COR-L47 (cell line): ENCODE measurements at regions not wholly inside any gene's neighbourhood (a gene's known extent, or its start where the extent isn't known, plus 50 kb on each side); places are given as distances from the start of the nearest gene placed in this dataset.

Experiments used
- DNase-seq: peaks from one replicate; lab custom pipeline; 2025; lab: John Stamatoyannopoulos, UW

DNA sequence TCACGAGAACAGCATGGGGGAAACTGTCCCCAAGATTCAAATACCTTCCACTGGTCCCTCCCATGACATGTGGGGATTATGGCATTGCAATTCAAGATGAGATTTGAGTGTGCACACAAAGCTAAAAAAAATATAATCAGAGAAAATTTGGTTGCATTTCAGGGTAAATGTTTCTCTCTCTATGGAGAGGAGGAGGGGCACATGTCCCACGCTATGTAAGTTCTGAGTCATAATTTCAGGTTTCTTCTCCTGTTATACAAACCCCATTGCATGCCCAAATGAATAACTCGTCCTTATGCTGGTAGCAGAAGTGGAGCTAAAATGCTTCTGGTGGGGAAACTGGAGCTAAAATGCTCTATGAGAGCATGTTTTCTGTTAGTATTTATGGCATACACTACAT is 209.7 kb upstream of the DCBLD2 start:
- DNase-seq: no peak

DNA sequence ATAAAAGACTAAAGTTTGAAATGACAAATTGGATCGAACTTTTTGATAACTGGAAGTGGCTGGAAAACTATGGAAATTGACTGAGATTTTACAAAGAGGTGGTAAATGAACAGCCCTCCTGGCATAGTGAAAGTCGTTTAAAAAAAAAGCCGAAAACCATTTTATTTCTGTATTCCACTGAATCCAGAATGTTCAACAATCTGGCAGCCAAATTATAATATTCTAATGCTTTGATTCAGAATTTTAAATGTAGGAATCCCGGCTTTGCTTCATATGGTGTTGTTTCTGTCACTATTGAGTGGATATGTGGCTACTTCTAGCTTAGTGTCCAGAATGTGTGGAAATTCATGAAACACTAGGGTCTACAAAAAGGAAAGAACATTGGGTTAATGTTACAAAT is 208.9 kb upstream of the DCBLD2 start:
- DNase-seq: no peak

DNA sequence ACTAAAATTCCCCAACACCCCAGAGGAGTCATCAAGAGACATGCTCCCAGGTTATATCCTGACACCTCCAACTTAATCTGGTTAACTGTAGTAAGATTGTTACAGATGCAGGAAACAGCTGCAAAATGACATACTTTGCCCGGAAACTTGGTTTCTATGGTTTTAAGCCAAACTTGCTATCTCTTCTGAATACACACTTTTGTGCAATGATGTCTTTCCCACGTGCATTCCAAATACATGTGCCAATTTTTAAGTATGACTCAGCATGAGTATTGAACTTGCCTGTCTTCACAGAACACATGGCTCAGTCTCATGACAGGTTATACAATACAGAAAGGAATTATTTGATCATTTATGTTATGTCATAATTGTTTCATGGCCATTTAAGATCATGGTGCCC is 207.0 kb upstream of the DCBLD2 start:
- no peak for DNase-seq

DNA sequence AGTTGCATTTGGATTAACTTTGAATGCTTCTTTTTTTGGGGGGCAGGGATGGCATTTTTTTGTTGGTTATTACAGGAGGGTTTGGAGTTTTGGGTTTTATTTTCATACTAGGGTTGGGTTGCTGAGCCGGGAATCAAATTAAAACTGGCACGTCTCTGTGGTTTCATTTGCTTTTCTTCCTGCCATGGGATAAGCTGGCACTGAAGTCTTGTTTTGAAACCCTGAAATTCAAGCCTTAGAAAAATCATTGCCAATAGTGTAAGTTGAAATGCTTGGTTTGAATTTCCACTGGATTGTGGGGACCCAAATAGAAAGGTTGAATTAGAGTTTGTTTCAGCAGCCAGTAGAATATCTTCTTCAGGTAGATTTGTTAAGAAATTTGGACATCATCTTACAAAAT is 193.1 kb upstream of the DCBLD2 start:
- no peak for DNase-seq

DNA sequence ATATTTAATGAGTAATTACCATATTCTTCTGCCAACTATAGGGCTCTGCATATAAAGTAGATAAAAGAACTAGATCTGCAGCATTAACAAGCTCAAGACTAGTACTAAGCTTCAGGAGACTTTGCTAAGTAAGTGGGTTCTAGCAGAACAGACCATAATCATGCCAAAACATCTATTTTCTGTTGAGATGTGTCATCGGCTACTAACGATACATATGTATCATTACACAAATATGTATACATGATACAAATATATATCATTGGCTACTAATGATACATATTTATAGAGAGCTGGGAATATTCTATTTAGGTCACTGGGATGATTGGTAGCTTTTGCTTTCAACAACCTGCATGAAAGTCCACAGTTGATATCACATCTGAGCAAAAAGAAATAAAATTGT is 185.8 kb upstream of the DCBLD2 start:
- DNase-seq: no peak

DNA sequence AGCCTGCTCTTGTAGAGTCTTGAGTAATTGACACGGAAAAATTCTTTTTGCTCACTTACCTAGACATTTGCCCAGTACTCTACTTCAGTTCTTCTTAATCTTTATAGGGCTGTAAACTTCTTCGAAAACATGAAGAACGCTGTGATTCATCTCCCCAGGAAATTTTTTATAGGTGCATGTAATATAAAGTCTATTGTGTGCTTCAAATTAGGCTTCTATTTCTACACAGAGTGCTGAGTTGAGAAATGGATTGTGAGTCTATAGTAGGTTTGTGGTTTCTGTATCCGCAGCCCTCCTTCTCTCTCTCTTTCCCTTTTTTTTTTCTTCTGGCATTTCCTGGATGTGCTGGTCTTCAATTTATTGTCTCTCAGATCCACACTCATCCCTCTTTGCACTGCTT is 183.3 kb upstream of the DCBLD2 start:
- DNase-seq: no peak

DNA sequence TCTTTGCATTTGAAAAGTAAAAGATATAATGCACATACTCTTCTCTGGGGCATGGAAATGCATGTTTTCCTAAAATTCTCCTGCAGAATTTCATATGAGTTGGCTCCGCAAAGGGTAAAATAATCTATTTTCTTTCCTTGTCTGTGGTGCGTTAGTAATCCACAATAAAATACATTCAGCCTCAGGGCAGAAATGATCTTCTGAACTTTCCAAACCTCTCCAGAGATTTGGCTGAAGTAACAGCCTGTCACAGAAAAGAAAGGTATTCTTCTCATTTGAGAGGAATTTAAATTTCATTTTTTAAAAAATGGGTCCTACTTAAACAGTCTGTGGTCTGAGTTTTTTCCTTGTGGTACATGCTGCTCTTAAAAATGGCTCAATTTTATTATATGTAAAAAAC is 182.7 kb upstream of the DCBLD2 start:
- DNase-seq: no peak

DNA sequence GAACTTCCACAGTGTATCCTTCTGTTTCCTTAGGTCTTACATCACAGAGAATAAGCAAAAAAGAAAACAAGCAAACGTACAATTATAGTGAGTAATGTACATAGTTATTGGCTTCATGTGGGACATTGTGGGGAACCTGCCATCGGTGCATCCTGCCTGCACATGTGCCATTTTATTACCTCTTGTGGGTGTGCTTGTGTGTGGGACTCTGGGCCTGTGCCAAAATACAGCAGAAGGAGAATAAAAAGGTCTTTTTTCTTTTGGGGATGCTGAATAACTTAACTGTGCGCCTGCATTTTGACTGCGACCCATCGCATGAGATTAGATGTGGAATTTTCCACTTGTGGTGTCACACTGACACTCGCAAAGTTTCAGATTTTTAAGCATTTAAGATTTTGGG is 169.6 kb upstream of the DCBLD2 start:
- no peak for DNase-seq

DNA sequence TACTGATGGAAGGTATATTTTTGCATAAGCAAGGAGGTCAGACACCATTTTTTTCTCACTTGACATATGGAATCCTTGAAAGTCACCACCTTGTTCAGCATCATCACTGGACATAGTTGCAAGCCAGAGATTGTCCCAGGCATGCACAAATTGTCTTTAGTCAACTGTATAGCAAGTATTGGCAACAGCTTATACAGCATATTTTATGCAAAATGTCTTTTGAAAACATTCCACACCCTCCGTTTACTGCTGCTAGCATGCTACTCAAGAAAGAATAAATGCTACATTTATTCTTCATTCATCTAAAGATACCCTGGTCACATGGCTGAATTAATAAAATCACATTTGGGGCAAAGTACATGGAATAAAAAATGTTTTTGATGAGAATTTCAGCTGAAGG is 168.5 kb upstream of the DCBLD2 start:
- no peak for DNase-seq

DNA sequence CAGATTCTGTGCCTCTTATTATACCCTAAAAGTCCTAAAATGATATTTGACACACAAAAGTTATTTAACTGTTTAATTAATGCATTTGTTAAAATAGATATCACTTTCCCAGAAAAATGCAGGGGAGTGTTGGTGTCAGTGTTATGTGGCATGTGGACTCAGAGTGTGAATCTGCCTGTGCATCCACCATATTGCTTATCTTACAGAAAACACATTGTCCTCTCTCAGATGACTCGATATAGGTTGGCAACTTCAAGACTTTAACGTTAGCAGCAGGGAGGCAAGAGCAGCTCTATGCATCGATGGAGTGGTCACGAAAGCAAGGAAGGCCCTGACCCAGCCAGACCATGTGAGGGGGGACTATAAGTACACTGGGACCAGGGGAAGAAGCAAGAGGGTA is 165.4 kb upstream of the DCBLD2 start:
- DNase-seq: no peak

DNA sequence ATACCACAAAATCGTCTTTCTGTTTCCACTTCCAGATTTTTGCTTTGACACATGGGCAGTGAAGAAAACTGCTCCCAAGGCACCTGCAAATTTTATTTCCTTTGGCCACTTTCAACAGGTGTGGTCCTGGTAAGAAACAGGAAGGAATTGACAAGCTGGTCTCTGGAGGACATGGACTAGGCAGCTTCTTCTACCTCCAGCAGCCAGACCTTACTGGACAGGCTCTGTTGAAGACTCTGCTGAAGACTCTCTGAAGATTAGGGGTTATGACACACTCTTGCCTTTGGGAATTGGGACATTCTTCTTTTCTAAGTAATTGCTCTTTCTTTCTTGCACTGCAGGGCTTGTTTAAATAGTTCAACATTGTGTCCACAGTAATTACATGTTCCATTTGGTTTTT is 147.7 kb upstream of the DCBLD2 start:
- DNase-seq: no peak

DNA sequence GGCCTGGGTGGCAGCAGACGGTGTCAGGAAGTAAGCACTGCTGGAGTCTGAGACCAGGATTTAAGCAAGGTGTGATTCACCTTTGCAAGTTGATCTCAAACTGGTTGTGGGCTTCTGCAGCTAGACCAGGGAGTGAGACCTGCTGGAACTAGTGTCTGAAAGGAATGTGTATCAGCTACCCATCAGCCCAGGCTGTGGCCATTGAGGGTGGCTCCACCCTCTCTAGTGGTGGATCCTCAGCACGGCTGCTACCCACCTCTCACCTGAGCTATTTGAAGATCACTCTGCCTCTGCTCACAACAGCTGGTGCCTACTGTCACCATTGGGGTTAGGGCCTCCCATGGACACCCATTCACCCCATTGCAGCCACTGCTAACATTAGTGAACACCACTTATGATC is 140.3 kb upstream of the DCBLD2 start:
- DNase-seq: no peak

DNA sequence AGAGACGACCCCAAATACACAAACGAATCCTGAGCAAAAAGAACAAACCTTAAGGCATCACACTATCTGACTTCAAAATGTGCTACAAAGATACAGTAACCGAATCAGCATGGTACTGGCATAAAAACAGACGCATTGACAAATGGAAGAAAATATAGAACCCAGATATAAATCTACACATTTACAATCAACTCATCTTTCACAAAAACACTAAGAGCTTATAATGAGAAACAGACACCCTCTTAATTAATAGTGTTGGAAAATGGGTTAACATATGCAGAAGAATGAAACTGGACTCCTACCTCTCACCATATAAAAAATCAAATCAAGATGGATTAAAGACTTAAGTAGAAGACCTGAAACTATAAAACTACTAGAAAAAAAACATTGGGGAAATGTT is 130.3 kb upstream of the DCBLD2 start:
- no peak for DNase-seq

DNA sequence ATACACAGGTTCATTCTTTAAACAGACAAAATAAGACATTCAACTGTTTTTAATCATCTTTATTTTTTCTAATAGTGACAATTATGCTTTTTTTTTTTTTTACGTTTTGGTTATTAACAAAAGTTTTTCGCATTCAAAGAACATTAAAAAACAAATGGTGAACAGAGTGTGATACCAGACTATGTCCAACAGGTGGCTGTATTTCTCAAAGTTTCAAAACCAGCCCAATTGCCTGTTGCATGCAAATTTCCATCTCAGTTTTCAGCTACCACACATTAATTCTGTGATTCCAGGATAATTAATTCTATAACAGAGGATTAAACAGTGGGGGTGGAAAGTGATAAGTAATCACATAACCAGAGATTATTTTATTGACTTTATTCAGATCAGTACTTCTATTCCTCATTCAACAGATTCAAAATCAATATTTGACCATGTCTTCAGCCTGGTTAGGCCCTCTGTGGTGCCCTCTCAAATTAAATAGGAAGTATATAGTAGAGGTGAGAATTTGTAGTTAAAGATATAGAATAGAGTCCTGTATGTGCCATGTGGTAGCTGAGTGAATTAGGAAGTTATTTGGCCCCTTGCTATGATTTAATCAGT is 122.2 kb upstream of the DCBLD2 start:
- no peak for DNase-seq

DNA sequence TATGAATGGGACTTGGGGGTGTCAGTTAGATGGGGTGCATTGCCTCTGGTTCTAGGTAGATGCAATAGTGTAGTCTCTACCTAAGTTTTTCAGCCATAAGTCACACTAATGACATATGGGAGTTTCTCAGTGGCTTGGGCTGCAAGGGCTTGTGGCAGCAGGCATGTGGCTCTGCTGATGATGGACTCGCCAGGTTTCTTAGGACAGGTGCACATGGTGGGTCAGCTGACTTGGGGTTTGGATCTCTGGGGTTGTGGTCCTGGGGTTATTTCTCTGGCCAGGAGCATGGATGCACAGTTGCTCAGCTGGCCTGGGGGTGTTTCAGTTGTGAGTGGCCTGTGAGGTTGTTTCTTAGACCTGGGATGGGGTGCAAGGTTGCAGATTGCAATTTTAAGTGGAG is 120.0 kb upstream of the DCBLD2 start:
- no peak for DNase-seq

DNA sequence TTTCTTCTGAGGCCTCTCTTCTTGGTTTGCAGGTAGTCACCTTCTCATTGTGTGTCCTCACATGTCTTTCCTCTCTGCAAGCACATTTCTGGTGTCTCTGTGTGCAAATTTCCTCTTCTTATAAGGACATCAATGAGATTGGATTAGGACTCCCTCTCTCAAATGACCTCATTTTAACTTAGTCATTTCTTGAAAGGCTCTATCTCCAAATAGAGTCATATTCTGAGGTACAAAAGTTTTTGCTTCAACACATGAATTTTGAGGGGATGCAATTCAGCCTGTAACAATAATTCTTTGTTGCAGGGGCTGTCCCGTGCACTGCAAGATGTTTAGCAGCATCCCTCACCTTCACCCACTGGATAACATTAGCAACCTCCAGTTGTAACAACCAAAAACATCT is 115.0 kb upstream of the DCBLD2 start:
- no peak for DNase-seq

DNA sequence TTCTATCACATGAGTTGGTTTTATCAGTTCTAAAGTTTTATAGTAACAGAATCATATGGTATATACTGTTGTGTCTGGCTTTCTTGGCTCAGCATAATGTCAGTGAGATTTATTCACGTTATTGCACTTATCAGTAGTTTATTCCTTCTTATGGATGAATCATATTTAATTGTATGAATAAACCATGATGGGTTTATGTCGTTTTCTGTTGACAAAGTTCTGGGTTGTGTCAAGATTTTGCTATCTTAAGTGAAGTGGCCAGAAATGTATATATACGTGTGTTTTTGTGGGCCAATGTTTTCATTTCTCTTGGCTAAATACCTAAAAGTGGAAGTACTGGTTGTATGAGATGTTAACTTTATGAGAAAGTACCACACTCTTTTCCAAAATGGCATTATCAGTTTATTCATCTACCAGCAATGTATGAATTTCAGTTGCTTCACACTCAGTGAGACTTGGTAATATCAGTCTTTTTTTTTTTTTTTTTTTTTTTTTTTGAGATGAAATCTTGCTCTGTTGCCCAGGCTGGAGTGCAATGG is 112.4 kb upstream of the DCBLD2 start:
- no peak for DNase-seq

DNA sequence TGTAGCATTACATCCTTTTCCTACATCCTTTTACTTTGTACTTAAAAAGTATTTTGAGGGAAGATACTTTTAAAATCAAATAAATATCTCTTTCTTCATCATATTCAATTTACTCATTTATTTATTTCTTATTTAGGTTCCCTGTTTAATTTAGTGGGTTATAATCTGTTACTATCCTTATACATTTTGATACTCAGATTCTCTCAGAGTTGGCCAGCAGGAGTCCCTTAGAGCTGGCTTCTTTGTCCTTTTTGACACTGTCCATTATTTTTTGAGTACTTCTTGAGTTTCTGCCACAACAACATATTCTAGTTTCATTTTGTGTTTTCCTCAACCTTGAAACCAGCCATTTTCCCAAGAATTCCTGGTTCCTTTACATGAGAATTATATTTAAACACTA is 111.6 kb upstream of the DCBLD2 start:
- DNase-seq: no peak

DNA sequence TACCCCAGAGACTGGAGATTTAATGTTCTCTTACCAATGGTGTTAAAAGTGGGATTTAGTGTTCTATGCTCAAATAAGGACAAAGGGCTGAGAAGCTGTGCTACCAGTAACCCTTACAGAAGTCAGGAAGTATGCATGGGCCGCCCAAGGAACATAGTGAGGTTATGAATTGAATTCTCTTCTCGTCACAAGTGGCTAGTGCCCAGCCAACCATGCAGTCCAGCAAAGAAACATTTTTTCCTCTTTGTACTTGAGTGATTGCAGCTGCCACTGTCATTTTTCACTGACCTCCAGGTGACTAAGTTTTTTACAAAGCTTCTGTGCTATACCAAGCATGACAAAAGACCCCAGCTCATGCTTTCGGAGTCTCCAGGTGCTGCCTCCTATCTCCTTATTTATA is 110.6 kb upstream of the DCBLD2 start:
- no peak for DNase-seq

DNA sequence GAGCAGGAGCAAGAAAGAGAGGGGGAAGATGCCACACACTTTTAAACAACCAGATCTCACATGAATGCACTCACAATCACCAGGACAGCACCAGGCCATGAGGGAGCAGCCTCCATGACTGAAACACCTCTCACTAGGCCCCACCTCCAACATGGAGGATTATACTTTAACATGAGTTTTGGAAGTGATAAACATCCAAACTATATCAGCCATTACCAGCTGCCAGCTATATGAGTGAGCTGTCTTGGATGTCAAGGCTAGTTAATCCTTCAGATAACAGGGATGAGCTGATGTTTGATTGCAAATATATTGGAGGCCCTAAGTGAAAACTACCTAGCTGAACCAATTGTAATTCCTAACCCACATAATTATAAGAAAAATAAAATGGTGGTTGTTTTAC is 108.4 kb upstream of the DCBLD2 start:
- DNase-seq: no peak

DNA sequence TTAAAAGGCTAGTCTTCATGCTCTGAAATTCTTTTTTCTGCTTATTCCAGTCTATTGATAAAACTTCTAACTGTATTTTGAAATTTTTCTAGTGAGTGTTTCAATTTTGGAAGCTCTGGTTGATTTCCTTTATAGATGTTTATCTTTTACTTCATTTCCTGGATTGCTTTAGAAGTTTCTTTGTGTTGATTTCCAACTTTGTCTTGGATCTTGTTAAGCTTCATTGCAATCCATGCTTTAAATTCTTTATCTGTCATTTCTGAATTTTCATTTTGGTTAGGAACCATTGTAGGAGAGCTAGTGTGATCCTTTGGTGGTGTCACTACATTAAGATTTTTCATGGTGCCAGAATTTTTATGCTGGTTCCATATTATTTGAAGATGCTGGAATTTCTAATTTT is 105.2 kb upstream of the DCBLD2 start:
- no peak for DNase-seq

DNA sequence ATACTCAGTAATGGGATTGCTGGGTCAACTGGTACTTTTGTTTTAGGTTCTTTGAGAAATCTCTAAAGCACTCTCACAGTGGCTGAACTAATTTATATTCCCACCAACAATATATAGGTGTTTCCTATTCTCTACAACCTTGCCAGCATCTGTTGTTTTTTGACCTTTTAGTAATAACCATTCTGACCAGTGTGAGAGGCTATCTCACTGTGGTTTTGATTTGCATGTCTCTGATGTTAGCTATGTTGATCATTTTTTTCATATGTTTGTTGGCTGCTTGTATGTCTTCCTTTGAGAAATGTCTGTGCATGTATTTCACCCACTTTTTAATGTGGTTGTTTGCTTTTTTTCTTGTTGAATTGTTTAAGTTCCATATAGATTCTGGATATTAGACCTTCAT is 98.2 kb upstream of the DCBLD2 start:
- no peak for DNase-seq

DNA sequence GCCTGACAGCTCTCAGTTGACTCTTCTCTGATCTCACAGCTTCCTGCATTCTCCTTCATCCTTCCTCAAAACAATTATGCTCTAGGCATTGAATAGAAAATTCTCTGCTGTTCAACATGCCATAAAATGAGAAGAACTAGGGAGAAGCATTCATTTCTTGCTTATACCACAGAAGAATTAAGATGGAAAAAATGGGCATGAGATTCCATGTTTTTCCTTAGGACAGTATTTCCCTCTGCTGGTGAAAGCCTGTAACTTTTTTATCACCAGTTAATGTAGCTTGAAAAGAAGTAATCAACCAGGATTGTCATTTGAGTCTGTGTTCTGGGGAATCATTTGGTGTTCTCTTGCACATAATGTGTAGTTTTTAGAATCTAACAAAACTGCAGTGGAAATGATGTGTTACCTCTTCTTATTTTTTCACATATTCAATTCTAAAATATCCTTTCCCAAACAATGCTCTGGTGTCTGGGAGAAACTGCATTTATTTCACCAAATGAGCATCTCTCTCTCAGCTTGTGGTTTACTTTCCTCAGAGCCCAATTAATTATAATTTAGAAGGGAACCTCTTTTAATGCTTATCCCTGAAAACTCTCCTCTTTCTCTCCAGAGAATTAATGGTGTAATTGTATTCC is 92.8 kb upstream of the DCBLD2 start:
- DNase-seq: no peak

DNA sequence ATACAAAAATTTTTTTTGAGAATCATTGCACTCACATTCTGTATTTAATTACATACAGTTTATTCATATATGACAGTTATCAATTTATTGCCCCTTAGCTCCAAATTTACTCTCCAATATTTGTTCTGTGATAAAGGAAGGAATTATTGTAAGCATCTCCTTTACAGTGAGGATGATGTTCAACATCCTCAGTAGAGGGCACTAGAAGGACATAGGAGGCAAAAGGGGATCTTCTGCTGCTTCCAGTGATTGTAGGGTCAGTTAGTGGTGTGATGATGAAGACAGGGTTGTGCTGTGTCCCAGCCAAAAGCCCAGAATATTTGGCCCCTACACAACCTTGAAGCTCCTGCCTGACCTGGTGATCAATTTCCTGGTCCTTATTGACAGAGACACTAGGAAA is 89.9 kb upstream of the DCBLD2 start:
- no peak for DNase-seq
